UCSD-AML1 (cell line): ENCODE measurements at regions not wholly inside any gene's neighbourhood (a gene's known extent, or its start where the extent isn't known, plus 50 kb on each side); places are given as distances from the start of the nearest gene placed in this dataset.

Experiments
- DNase-seq: peaks from one replicate; lab custom pipeline; 2025; ENCODE audit not compliant: unreplicated experiment; lab: John Stamatoyannopoulos, UW

DNA sequence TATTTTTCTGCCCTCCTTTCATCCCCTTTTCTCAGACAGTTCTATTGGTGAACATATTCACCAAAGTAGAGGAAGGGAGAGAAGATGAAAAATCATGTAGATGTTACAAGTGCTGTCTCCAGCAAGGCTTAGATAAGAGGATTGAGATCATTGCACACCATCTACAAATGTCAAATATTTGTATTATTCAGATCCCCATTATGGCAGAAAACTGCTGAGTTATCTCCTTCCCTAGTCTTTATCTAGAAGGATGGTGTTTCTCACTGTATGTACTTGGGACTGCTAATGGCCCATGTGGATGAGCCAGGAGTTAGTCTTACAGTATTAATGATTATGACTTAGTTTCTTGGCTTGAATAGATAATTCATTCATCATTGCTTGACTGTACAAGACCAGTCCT is 147.2 kb upstream of the EEPD1 start:
- DNase-seq: no peak

GRCh38 chr7:36006636-36007229 is 146.3 kb upstream of the EEPD1 start:
- no peak for DNase-seq

GRCh38 chr7:36010656-36011587 is 142.1 kb upstream of the EEPD1 start:
- no peak for DNase-seq

DNA sequence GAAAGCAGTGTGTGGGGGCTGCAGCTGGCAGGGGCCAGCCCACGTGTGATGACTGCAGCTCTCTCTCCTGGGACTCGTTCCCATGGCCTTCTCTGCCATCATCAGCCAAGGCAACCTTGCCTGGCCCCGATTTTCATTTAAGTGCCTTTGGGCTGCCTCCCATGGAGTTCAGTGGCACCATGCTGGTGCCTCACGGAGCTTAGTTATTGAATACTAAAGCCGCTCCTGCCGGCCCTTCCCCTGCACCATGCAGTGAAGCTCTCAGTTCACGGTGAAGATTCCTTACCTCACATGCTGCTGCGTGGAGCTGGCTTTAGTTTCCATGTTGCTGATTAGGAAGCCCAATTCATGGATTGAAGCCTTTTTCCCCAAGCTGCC is 141.5 kb upstream of the EEPD1 start:
- DNase-seq: no peak

- DNase-seq: no peak
Observed at GRCh38 chr7:36013246-36014014, 139.6 kb upstream of the EEPD1 start.

GRCh38 chr7:36014961-36015360 is 138.1 kb upstream of the EEPD1 start:
- DNase-seq: no peak

DNA sequence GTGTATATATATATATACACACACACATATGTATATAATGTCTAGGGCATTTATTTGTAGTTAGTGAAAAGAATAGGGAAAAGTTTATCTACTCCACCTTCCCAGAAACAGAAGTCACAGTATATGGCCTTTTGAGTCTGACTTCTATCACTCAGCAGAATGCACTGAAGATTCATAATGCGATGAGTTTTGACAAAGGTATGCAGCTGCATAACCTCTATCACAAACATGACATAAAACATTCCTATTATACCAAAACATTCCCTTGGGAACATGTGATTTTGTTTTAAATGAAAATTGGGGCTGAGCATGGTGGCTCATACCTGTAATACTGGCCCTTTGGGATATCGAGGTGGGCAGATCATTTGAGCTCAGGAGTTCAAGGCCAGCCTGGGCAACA is 137.3 kb upstream of the EEPD1 start:
- no peak for DNase-seq

DNA sequence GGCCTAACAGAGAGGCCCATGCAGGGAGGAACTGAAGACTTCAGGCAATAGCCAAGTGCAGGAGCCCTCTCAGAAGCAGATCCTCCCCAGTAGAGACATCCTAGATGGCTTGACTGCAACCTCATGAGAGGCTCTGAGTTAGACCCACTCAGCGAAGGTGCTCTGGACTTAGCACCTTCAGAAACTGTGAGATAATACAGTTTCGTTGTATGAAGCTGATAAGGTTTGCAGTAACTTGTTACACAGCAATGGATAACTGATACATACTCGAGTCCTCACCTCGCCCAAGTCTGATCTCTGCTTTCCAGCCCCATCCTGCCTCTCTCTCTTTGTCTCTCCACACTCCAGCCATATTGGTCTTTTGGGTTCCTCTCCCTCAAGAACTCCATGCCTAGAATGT is 136.4 kb upstream of the EEPD1 start:
- no peak for DNase-seq

GRCh38 chr7:36017111-36017510 is 135.9 kb upstream of the EEPD1 start:
- no peak for DNase-seq

DNA sequence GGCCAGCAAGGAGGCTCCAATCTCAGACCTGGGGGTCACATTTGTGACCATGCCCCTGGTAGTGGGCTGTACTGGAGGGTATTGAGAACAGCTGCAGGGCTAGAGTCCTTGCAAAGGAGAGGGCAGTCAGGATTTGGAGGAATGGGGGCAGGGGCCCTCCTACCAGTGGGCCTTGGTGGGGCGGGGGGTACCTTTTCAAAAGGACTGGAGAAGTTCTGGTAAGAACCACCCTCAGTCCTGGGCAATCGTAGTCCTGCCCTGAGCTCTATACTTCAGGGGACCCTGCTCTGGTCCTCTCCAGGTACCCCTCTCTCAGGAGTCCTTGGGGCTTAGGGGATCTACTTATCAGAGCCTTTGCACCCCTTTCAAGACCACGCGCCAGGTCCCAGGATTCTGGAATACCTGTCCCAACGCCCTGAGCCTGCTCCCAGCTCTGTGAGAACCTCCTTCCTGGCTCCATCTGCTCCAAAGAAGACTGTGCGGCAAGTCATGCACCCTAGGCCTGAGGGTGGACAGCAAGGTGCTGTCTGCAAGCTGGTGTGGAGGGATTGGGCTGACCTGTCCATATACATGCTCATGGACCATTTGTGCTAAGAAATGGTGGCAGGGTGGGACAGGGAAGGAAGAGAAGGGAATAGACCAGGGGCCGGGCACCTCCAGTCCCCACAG is 134.1 kb upstream of the EEPD1 start:
- no peak for DNase-seq

DNA sequence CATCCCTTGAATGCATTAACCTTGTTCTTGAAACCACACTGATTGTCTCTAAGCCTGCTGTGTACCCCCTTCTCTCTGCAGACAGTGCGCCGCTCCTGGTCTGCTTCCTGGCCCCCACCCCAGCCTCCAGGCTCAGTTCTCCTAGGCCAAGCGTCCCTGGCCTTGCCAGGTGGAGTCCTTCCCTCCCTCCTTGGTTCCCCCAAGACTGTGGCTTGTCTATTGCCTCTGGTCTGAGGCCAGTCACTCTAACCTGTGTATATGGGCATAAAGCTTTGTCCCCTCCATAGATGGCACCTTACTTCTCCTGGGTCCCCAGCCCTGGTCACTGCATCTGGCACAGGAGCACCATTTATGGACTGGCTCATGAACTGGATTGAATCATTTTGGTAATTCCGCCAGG is 133.5 kb upstream of the EEPD1 start:
- no peak for DNase-seq

DNA sequence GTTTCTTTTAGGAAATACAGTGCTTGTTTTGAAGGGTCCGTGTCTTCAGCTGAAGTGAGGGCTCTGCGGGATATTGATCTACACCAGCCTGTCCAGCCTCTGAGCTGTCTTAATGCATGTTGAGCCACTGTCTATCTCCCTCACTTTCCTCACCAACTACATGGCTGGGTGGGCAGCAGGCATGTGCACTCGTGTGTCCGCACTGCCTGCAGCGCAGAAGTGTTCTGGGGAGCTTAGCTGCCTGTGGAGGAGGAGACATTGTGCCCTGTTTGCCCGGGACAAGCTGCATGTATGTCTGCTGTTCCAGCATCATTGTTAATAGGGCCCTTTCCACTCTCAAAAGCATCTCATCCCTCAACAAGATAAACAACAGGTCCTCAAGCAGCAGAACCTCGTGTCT is 133.1 kb upstream of the EEPD1 start:
- no peak for DNase-seq

DNA sequence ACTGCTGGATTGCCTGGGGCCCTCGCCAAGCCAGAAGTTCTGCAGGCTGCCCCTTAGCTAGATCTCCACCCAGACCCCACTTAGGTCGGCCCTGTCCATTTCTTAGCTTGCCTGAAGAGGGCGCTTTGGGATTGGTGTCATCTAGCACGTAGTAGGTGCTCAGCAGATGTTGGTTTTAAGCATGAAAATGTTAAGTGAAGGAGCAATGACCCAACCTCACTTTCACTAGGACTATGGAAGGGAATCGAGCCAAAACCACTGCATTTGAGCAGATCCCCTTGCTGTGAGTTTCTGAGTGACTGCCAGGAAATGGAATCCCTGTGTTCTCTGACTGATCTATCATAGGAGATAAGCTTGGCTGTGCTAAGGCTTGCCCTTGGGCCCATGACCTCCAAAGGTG is 131.7 kb upstream of the EEPD1 start:
- no peak for DNase-seq

DNA sequence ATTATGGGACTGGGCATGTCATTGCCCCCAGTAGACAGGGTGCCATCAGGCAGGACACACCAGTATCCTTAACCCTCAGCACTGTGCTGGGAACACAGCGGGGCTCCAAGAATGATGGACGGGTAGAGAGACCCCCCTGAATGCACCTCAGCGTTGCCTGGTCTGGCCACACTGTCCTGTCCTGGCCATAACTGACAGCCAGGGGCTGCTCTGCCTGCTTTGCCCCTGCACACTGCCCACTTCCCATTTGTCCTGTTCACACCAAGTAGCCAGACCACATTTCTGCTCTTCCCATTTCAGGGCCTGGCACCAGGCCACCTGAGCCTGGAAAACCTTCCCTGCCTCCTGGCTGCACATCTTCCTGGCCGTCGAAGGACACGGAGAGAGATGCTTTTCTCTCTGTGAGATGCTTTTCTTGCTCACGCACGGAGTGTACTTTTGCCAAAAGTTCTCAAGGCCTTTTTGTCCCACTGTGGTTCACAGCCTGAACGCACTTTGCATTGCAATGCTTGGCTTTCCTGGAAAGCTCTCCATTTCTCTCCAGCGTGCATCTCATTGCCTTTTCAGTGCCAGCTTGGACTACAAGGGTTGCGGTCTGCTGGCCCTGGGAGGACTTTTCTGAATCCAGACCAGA is 131.0 kb upstream of the EEPD1 start:
- no peak for DNase-seq

DNA sequence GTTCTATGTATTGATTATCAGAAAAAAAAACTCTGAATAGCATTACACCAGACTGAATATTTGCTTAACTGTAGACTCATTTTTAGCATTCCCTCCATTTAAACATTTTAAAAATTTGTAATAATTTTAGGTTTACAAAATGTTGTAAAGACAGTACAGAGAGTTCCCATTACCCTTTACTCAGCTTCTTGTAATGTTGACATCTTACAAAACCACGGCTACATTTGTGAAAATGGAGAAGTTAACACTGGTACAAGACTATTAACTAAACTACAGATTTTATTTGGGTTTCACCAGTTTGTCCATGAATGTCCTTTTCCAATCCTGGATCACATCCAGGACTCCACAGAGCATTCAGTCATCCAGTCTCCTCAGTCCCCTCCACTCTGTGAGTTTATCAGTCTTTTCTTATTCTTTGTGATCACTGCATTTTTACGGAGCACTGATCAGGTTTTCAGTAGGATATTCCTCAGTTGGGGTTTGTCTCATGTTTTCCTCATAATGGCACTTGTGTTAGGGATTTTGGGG is 130.0 kb upstream of the EEPD1 start:
- DNase-seq: no peak

DNA sequence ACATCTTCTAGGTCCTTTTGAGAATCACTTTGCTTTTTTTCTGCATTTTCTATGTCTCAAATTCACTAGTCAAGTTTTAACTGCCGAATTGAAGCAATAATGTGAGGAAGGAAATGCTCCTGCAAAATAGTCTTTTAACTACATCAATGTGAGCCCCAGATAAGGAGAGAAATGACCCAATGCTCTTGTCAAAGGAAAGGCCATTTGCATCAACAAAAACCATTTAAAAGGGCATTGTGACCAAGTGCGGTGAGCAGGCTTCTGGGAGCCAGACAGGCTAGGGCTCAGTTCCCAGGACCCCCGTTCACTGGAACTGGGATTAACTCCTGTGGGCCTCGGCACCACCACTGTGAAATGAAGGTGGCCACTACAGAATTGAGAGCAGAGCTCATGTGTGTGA is 127.9 kb upstream of the EEPD1 start:
- no peak for DNase-seq

DNA sequence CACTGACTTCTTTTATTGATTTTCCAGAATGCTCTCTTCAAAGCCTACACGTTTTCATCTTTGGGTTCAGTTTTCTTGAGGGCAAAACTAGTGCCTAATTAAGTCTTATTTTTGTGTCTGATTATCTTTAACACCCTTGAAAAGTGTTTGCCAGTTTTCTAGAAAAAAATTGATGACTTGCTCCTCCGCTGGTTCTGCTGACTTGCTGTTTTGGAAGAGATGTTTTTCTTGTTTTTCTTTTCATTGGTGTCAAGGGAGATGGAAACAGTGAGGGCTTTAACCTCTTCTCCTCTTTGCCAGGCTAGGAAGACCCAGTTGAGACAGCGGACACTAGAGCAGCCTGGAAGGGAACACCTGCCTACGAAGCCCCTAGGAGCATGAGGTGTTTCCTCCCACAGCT is 123.7 kb upstream of the EEPD1 start:
- DNase-seq: no peak

DNA sequence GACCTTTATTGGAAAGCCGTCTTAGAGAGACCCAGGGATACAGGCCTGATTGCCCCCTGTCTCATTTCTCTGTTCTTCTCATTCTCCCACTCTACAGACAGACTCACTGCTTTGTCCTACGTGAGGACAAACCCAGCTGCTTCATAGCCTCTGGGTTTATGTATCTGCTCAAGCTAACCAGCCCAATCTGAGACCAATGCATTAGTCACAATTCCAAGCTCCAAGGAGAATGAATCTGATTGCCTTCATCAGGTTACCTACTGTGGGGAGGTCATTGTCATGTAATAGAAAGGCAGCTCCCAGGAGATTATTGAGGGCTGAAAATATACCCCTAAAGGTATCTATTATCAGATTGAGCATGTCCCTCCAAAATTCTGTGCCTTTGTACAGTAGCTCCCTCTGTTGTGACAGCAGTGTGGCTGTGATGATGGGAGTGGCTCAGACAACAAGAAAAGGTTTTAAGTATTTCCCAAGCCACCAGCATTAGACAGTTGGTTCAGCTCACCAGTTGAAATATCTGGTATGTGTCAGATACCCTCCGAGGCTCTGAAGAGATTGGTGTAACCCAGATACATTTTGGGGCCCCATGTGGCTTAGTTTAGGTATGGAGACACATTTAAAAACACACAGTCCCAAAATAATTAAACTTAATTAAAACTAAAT is 123.1 kb upstream of the EEPD1 start:
- DNase-seq: no peak

DNA sequence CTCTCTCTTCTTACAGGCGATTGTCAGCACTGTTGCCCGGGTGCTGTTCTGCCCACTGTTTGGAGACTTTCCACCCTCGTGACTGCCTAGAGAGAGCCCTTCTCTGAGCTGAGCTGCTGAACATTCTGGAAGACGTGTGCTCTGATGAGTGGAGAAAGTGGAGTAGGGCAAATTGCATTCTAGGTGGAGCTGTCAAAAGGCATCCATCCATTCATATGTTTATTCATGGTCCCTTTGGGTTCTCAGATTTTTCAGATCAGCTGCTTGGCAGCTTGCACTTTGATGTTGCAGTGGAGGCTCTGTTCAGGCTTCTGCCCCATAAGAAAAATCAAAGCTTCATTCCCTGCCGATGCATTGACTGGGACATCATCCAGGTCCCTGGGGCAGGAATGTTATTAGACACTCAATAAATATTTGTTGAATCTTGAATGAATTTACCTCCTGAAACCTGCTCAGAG is 120.7 kb upstream of the EEPD1 start:
- no peak for DNase-seq

DNA sequence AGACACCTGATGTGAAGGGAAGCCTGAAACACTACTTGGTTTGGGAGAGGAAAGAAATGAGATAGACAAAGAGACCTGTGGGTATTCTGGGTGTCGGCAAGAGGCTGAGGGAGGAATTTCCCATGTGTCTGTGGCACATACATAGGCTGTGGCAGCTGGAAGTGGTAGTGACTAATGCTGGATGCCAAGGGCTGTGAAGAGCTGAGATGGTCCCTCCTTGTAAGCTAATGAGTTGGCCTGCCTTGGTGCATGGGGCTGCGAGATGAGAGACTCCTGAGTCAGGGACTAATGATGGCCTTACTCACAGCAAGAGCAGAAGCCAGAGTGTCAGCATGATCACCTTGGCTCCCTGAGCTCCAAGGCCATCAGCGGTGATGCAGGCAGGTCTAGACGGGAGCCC is 119.0 kb upstream of the EEPD1 start:
- no peak for DNase-seq
